PC-3 (cell line): ENCODE measurements at regions not wholly inside any gene's neighbourhood (a gene's known extent, or its start where the extent isn't known, plus 50 kb on each side); places are given as distances from the start of the nearest gene placed in this dataset.

Source experiments
- ATAC-seq: fragments of 200-7000 bp; cut with Tn5 transposase; 2 replicates; pipeline ENCODE4 v1.9.1; 2020; ENCODE audit warnings: mild to moderate bottlenecking, moderate library complexity
- BruUV-seq: library from RNA; stranded (reverse); fragments of 400-500 nt; replicated peaks from 2 replicates; lab custom pipeline; 2021; lab: Mats Ljungman, UMichigan
- CTCF ChIA-PET: fragments of 300-600 bp; sonication (Branson Sonifier 250); formaldehyde crosslinking; loops from one replicate; lab custom pipeline; 2022; ENCODE audit warnings: antibody characterized with exemption; lab: Charles Lee
- POLR2A ChIA-PET: fragments of 300-600 bp; sonication (Branson Sonifier 250); formaldehyde crosslinking; loops from one replicate; lab custom pipeline; 2022; ENCODE audit warnings: antibody characterized with exemption; ENCODE audit not compliant: unreplicated experiment; lab: Charles Lee
- DNase-seq: peaks from one replicate; pipeline ENCODE4 v3.0.0-alpha.2; 2015
- H2AFZ ChIP-seq: fragments of 300-600 bp; sonication (generic); 2 replicates; pipeline ENCODE4 v1.6.0; 2016; ENCODE audit warnings: antibody characterized with exemption, low read length
- H3F3A ChIP-seq: fragments of 300-600 bp; sonication (generic); one replicate; pipeline ENCODE4 v1.6.0; 2017; ENCODE audit warnings: antibody characterized with exemption, low read length, control low read depth, mild to moderate bottlenecking; ENCODE audit not compliant: unreplicated experiment
- H3K27ac ChIP-seq: fragments of 300-600 bp; sonication (generic); 2 replicates; pipeline ENCODE4 v1.5.1; 2016; ENCODE audit warnings: mild to moderate bottlenecking, low read length
- H3K27me3 ChIP-seq: fragments of 300-600 bp; sonication (generic); 2 replicates; pipeline ENCODE4 v1.6.1; 2016; ENCODE audit warnings: low read length, mixed read lengths
- H3K36me3 ChIP-seq: fragments of 300-600 bp; sonication (generic); 2 replicates; pipeline ENCODE4 v1.6.1; 2016; ENCODE audit warnings: low read depth, mixed run types, low read length, mixed read lengths
- H3K4me1 ChIP-seq: fragments of 300-600 bp; sonication (generic); 2 replicates; pipeline ENCODE4 v1.5.1; 2016; ENCODE audit warnings: low read length; ENCODE audit not compliant: insufficient read depth
- H3K4me2 ChIP-seq: fragments of 300-600 bp; sonication (generic); 2 replicates; pipeline ENCODE4 v1.6.0; 2016; ENCODE audit warnings: low read length
- H3K4me3 ChIP-seq: fragments of 300-600 bp; sonication (generic); 2 replicates; pipeline ENCODE4 v1.5.1; 2016; ENCODE audit warnings: mild to moderate bottlenecking, low read length, mixed read lengths
- H3K79me2 ChIP-seq: fragments of 300-600 bp; sonication (generic); 2 replicates; pipeline ENCODE4 v1.6.1; 2017; ENCODE audit warnings: low read length, mixed read lengths
- H3K9ac ChIP-seq: fragments of 300-600 bp; sonication (generic); 2 replicates; pipeline ENCODE4 v1.6.0; 2016; ENCODE audit warnings: mild to moderate bottlenecking, low read length
- H3K9me2 ChIP-seq: fragments of 300-600 bp; sonication (generic); replicated peaks from 2 replicates; pipeline ENCODE4 v1.6.1; 2016; ENCODE audit warnings: mixed run types, low read length, mixed read lengths
- H3K9me3 ChIP-seq: fragments of 300-600 bp; sonication (generic); 2 replicates; pipeline ENCODE4 v1.6.1; 2016; ENCODE audit warnings: low read length, mixed read lengths
- H4K20me1 ChIP-seq: fragments of 300-600 bp; sonication (generic); 2 replicates; pipeline ENCODE4 v1.6.1; 2016; ENCODE audit warnings: low read length, mixed read lengths
- CTCF ChIP-seq: fragments of 300-600 bp; sonication (generic); conservative IDR thresholded peaks from 2 replicates; pipeline ENCODE4 v1.5.1; 2017; ENCODE audit warnings: antibody characterized with exemption, low read depth, mild to moderate bottlenecking, low read length
- EZH2 ChIP-seq: fragments of 300-600 bp; sonication (generic); IDR thresholded peaks from one replicate; pipeline ENCODE4 v1.6.1; 2017; ENCODE audit warnings: antibody characterized with exemption, mild to moderate bottlenecking, low read length; ENCODE audit not compliant: unreplicated experiment
- EZH2phosphoT487 ChIP-seq: fragments of 300-600 bp; sonication (generic); IDR thresholded peaks from 2 replicates; pipeline ENCODE4 v1.6.1; 2018; ENCODE audit warnings: mild to moderate bottlenecking, antibody characterized with exemption, low read length, borderline replicate concordance
- intact Hi-C: fragments of 100-400 bp; cut with micrococcal nuclease; formaldehyde crosslinking; loops from 2 replicates; pipeline ENCODE4 v1.9.0; 2023

GRCh38 chr4:151606061-151606460, 154.7 kb downstream of the GATB start:
- Histone ChIP-seq H4K20me1 (no peaks in the 10 kb centered on the region), H3K79me2 (no peaks in the 10 kb centered on the region), H2AFZ (no peak overlapping the region), H3K9ac (no peak overlapping the region), H3K4me3 (no peak overlapping the region), H3K4me2 (no peak overlapping the region), H3K4me1 (no peaks in the 10 kb centered on the region), H3F3A (no peaks in the 10 kb centered on the region), H3K9me2 (no peaks in the 10 kb centered on the region), H3K9me3 (no peaks in the 10 kb centered on the region), H3K27me3 (no peaks in the 10 kb centered on the region), H3K36me3 (no peaks in the 10 kb centered on the region), H3K27ac (no peak overlapping the region)
- BruUV-seq = no TSS peak
- CTCF ChIA-PET = no interaction called here
- intact Hi-C loops = no loop called here
- ATAC-seq (no peak), DNase-seq (no peak)
- TF ChIP-seq EZH2 (no peak), CTCF (no peak), EZH2phosphoT487 (no peak)
- POLR2A ChIA-PET = no interaction called here

GRCh38 chr4:151610229-151610628, 150.6 kb downstream of the GATB start:
- Histone ChIP-seq H2AFZ (no peak overlapping the region), H3K36me3 (no peaks in the 10 kb centered on the region), H4K20me1 (no peaks in the 10 kb centered on the region), H3K4me3 (no peak overlapping the region), H3K27ac (no peak overlapping the region), H3K9me3 (no peaks in the 10 kb centered on the region), H3K9me2 (no peaks in the 10 kb centered on the region), H3K4me1 (peaks cover 5% of the 10 kb centered on the region), H3K79me2 (no peaks in the 10 kb centered on the region), H3F3A (no peaks in the 10 kb centered on the region), H3K4me2 (no peak overlapping the region), H3K9ac (no peak overlapping the region), H3K27me3 (no peaks in the 10 kb centered on the region)
- TF ChIP-seq EZH2 (no peak), CTCF (no peak), EZH2phosphoT487 (no peak)
- ChIA-PET CTCF (no interaction called here), POLR2A (no interaction called here)
- ATAC-seq = no peak
- no TSS peak for BruUV-seq
- intact Hi-C loops = no loop called here
- no peak for DNase-seq

GRCh38 chr4:151611960-151612359, 148.8 kb downstream of the GATB start:
- ChIA-PET CTCF (interaction anchor here (0.7 kb wide), 1 partner anchor 8 kb away, joined by 3 read pairs; no protein-coding TSS in a partner anchor), POLR2A (no interaction called here)
- Histone ChIP-seq H3K36me3 (no peaks in the 10 kb centered on the region), H3K27ac (no peak overlapping the region), H4K20me1 (no peaks in the 10 kb centered on the region), H3K4me2 (no peak overlapping the region), H3K4me3 (no peak overlapping the region), H3K79me2 (no peaks in the 10 kb centered on the region), H3K9me3 (no peaks in the 10 kb centered on the region), H3K4me1 (peaks cover 13% of the 10 kb centered on the region), H2AFZ (no peak overlapping the region), H3F3A (no peaks in the 10 kb centered on the region), H3K9me2 (no peaks in the 10 kb centered on the region), H3K27me3 (no peaks in the 10 kb centered on the region), H3K9ac (no peak overlapping the region)
- no peak for ATAC-seq
- DNase-seq = no peak
- TF ChIP-seq EZH2phosphoT487 (no peak), CTCF (no peak), EZH2 (no peak)
- intact Hi-C loops = no loop called here
- no TSS peak for BruUV-seq
